ENCODE measurements at regions not wholly inside any gene's neighbourhood (a gene's known extent, or its start where the extent isn't known, plus 50 kb on each side); places are given as distances from the start of the nearest gene placed in this dataset.
"Not testable (repeated sequence)": the region's sequence is repeated elsewhere in the genome, so short reads cannot be mapped to it uniquely, and the experiment has no call there.

DNA sequence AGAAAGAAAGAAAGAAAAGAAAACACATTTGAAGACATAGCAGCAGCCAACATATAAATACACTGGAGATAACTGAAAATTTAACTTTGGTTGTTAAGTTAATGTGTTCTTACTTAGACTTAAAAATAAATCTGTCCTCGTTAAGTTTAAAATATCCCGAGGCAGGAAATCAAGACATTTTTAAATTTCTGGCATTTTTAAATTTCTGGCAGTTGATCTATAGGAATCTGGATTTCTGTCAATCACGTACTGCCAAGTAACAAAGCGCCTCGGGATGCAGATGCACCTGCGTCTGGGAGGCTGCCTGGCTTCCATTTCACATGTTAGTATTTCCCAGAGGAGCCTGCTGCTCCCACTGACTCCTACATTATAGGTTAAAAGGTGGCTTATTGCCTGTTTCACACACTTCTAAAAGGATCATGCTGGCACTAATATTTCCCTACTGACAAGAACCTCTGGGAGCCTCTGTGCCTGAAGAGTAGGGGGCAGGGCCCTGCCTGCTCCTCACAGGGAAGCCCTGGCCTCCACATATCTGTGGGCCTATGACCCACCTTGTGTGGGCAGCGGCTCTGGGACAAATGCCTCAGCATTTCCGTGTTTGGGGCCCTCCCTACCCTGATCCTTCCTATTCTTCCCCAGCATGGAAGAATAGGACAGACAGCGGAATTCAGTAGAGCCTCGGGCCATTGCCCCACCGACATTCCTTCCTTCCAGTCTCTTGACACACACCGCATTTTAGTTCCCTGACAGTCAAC is 62.8 kb upstream of the ATP12A start:
- no peak overlapping the region for H3K9ac ChIP-seq (ENCODE audit: low read depth in 1 of 2, low read length in 2 of 2)
- no peaks in the 10 kb centered on the region for H3K9me3 ChIP-seq (ENCODE audit: control insufficient read depth in 2 of 2, low read length in 2 of 2)
- peaks cover 0 to 4% of the 10 kb centered on the region in 2 donors for H3K4me1 ChIP-seq (ENCODE audit: control insufficient read depth in 2 of 2, insufficient read depth in 2 of 2, low read length in 2 of 2)
- H3K27ac ChIP-seq (ENCODE audit: low read depth in 2 of 2, low read length in 2 of 2): no peak overlapping the region
- H3K27me3 ChIP-seq (ENCODE audit: control insufficient read depth in 2 of 2, insufficient read depth in 2 of 2, low read length in 2 of 2): no peaks in the 10 kb centered on the region
- no peaks in the 10 kb centered on the region for H3K36me3 ChIP-seq (ENCODE audit: control insufficient read depth in 2 of 2, insufficient read depth in 2 of 2, low read length in 2 of 2)
- no peak overlapping the region for H3K4me3 ChIP-seq (ENCODE audit: low read length in 2 of 2)

GRCh38 chr13:24618011-24618955 is 61.9 kb upstream of the ATP12A start:
- H3K27ac ChIP-seq (ENCODE audit: low read depth in 2 of 2, low read length in 2 of 2): peak overlapping the region in 1 of 2 donors; percentile 9
- peaks cover 0 to 4% of the 10 kb centered on the region in 2 donors for H3K4me1 ChIP-seq (ENCODE audit: control insufficient read depth in 2 of 2, insufficient read depth in 2 of 2, low read length in 2 of 2)
- H3K36me3 ChIP-seq (ENCODE audit: control insufficient read depth in 2 of 2, insufficient read depth in 2 of 2, low read length in 2 of 2): no peaks in the 10 kb centered on the region
- H3K4me3 ChIP-seq (ENCODE audit: low read length in 2 of 2): no peak overlapping the region
- H3K9ac ChIP-seq (ENCODE audit: low read depth in 1 of 2, low read length in 2 of 2): no peak overlapping the region
- no peaks in the 10 kb centered on the region for H3K27me3 ChIP-seq (ENCODE audit: control insufficient read depth in 2 of 2, insufficient read depth in 2 of 2, low read length in 2 of 2)
- no peaks in the 10 kb centered on the region for H3K9me3 ChIP-seq (ENCODE audit: control insufficient read depth in 2 of 2, low read length in 2 of 2)

DNA sequence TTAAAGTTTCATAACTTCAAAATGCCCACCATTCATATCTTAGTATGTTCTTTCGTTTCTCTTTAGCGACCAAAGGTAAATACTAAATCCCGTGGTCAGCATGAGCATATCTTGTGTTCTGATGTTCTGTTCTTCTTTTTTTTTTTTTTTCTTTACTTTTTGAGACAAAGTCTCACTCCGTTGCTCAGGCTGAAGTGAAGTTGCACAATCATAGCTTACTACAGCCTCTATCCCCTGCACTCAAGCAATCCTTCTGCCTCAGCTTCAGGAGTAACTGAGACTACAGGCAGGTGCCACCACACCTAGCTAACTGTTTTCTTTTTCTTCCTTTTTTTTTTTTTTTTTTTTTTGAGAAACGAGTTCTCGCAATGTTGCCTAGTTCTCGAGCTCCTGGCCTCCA is 60.9 kb upstream of the ATP12A start:
- Histone ChIP-seq H3K9ac (ENCODE audit: low read depth in 1 of 2, low read length in 2 of 2) (no peak overlapping the region), H3K27me3 (ENCODE audit: control insufficient read depth in 2 of 2, insufficient read depth in 2 of 2, low read length in 2 of 2) (no peaks in the 10 kb centered on the region), H3K9me3 (ENCODE audit: control insufficient read depth in 2 of 2, low read length in 2 of 2) (no peaks in the 10 kb centered on the region), H3K36me3 (ENCODE audit: control insufficient read depth in 2 of 2, insufficient read depth in 2 of 2, low read length in 2 of 2) (no peaks in the 10 kb centered on the region), H3K27ac (ENCODE audit: low read depth in 2 of 2, low read length in 2 of 2) (no peak overlapping the region), H3K4me1 (ENCODE audit: control insufficient read depth in 2 of 2, insufficient read depth in 2 of 2, low read length in 2 of 2) (peaks cover 0 to 4% of the 10 kb centered on the region in 2 donors), H3K4me3 (ENCODE audit: low read length in 2 of 2) (no peak overlapping the region)

- not testable (repeated sequence) for H3K4me3 ChIP-seq (ENCODE audit: low read length in 2 of 2); H3K9ac ChIP-seq (ENCODE audit: low read depth in 1 of 2, low read length in 2 of 2); H3K9me3 ChIP-seq (ENCODE audit: control insufficient read depth in 2 of 2, low read length in 2 of 2); H3K27me3 ChIP-seq (ENCODE audit: control insufficient read depth in 2 of 2, insufficient read depth in 2 of 2, low read length in 2 of 2); H3K36me3 ChIP-seq (ENCODE audit: control insufficient read depth in 2 of 2, insufficient read depth in 2 of 2, low read length in 2 of 2); H3K27ac ChIP-seq (ENCODE audit: low read depth in 2 of 2, low read length in 2 of 2)
- peaks cover 13 to 26% of the 10 kb centered on the region in 2 donors for H3K4me1 ChIP-seq (ENCODE audit: control insufficient read depth in 2 of 2, insufficient read depth in 2 of 2, low read length in 2 of 2)
Observed at GRCh38 chr13:24622481-24623148, 57.6 kb upstream of the ATP12A start.

GRCh38 chr13:24623149-24623665 is 57.0 kb upstream of the ATP12A start:
- H3K4me3 ChIP-seq (ENCODE audit: low read length in 2 of 2): no peak overlapping the region
- H3K27me3 ChIP-seq (ENCODE audit: control insufficient read depth in 2 of 2, insufficient read depth in 2 of 2, low read length in 2 of 2): no peaks in the 10 kb centered on the region
- H3K9me3 ChIP-seq (ENCODE audit: control insufficient read depth in 2 of 2, low read length in 2 of 2): no peaks in the 10 kb centered on the region
- H3K4me1 ChIP-seq (ENCODE audit: control insufficient read depth in 2 of 2, insufficient read depth in 2 of 2, low read length in 2 of 2): peaks cover 13 to 31% of the 10 kb centered on the region in 2 donors
- no peak overlapping the region for H3K9ac ChIP-seq (ENCODE audit: low read depth in 1 of 2, low read length in 2 of 2)
- H3K36me3 ChIP-seq (ENCODE audit: control insufficient read depth in 2 of 2, insufficient read depth in 2 of 2, low read length in 2 of 2): no peaks in the 10 kb centered on the region
- no peak overlapping the region for H3K27ac ChIP-seq (ENCODE audit: low read depth in 2 of 2, low read length in 2 of 2)

- H3K4me3 ChIP-seq (ENCODE audit: low read length in 2 of 2): no peak overlapping the region
- H3K27ac ChIP-seq (ENCODE audit: low read depth in 2 of 2, low read length in 2 of 2): peak overlapping the region; percentile 36 to 54
- H3K9me3 ChIP-seq (ENCODE audit: control insufficient read depth in 2 of 2, low read length in 2 of 2): no peaks in the 10 kb centered on the region
- H3K36me3 ChIP-seq (ENCODE audit: control insufficient read depth in 2 of 2, insufficient read depth in 2 of 2, low read length in 2 of 2): no peaks in the 10 kb centered on the region
- H3K9ac ChIP-seq (ENCODE audit: low read depth in 1 of 2, low read length in 2 of 2): no peak overlapping the region
- no peaks in the 10 kb centered on the region for H3K27me3 ChIP-seq (ENCODE audit: control insufficient read depth in 2 of 2, insufficient read depth in 2 of 2, low read length in 2 of 2)
- H3K4me1 ChIP-seq (ENCODE audit: control insufficient read depth in 2 of 2, insufficient read depth in 2 of 2, low read length in 2 of 2): peaks cover 13 to 29% of the 10 kb centered on the region in 2 donors
Observed at GRCh38 chr13:24624363-24624762, 55.8 kb upstream of the ATP12A start.

DNA sequence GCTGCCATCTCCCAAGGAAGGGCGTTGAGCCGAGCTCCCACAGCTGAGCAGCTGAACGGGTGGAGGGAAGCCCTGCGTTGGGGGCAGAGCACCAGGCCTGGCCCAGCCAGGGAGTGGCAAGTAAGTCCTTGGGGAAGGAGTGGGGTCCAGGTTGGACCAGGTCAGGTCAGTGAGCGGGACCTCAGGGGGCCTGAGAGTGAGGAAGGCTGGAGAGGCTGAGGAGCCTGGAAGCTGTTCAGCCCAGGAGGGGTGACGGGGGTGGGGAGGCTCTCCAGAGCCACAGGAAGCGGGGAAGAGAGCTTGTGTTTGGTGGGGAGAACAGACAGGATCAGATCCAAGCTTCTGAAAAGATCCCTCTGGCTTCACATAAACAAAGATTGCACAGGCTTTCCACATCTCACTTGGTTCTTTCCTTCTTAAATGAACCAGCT is 55.4 kb upstream of the ATP12A start:
- Histone ChIP-seq H3K9me3 (ENCODE audit: control insufficient read depth in 2 of 2, low read length in 2 of 2) (no peaks in the 10 kb centered on the region), H3K4me3 (ENCODE audit: low read length in 2 of 2) (no peak overlapping the region), H3K27me3 (ENCODE audit: control insufficient read depth in 2 of 2, insufficient read depth in 2 of 2, low read length in 2 of 2) (no peaks in the 10 kb centered on the region), H3K36me3 (ENCODE audit: control insufficient read depth in 2 of 2, insufficient read depth in 2 of 2, low read length in 2 of 2) (no peaks in the 10 kb centered on the region), H3K27ac (ENCODE audit: low read depth in 2 of 2, low read length in 2 of 2) (peak overlapping the region; percentile 36 to 54), H3K4me1 (ENCODE audit: control insufficient read depth in 2 of 2, insufficient read depth in 2 of 2, low read length in 2 of 2) (peaks cover 13 to 29% of the 10 kb centered on the region in 2 donors), H3K9ac (ENCODE audit: low read depth in 1 of 2, low read length in 2 of 2) (no peak overlapping the region)

DNA sequence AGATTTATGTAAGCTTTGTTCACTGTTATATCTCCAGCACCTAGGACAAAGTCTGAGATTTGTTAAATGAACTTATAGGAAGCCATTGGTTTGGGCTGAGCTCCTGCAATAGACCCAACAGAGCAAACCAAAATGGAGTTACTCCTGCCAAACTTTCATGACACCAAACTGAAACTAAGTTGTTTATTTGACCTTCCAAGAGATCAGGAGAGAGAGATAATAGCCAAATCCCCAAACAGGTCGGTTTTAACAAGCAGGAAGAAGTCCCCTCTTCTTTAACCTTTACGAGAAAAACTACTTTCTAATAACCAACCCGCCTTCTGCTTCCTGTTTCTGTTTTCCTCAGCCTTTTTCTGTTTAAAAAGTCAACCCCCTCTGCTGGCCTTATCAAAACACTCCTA is 54.9 kb upstream of the ATP12A start:
- Histone ChIP-seq H3K4me3 (ENCODE audit: low read length in 2 of 2) (no peak overlapping the region), H3K9ac (ENCODE audit: low read depth in 1 of 2, low read length in 2 of 2) (no peak overlapping the region), H3K27ac (ENCODE audit: low read depth in 2 of 2, low read length in 2 of 2) (peak overlapping the region; percentile 19 to 57), H3K4me1 (ENCODE audit: control insufficient read depth in 2 of 2, insufficient read depth in 2 of 2, low read length in 2 of 2) (peaks cover 13 to 29% of the 10 kb centered on the region in 2 donors), H3K27me3 (ENCODE audit: control insufficient read depth in 2 of 2, insufficient read depth in 2 of 2, low read length in 2 of 2) (no peaks in the 10 kb centered on the region), H3K36me3 (ENCODE audit: control insufficient read depth in 2 of 2, insufficient read depth in 2 of 2, low read length in 2 of 2) (no peaks in the 10 kb centered on the region), H3K9me3 (ENCODE audit: control insufficient read depth in 2 of 2, low read length in 2 of 2) (no peaks in the 10 kb centered on the region)

- Histone ChIP-seq H3K9ac (ENCODE audit: low read depth in 1 of 2, low read length in 2 of 2) (no peak overlapping the region), H3K27me3 (ENCODE audit: control insufficient read depth in 2 of 2, insufficient read depth in 2 of 2, low read length in 2 of 2) (no peaks in the 10 kb centered on the region), H3K4me3 (ENCODE audit: low read length in 2 of 2) (no peak overlapping the region), H3K9me3 (ENCODE audit: control insufficient read depth in 2 of 2, low read length in 2 of 2) (no peaks in the 10 kb centered on the region), H3K27ac (ENCODE audit: low read depth in 2 of 2, low read length in 2 of 2) (peak overlapping the region; percentile 25 to 57), H3K36me3 (ENCODE audit: control insufficient read depth in 2 of 2, insufficient read depth in 2 of 2, low read length in 2 of 2) (no peaks in the 10 kb centered on the region), H3K4me1 (ENCODE audit: control insufficient read depth in 2 of 2, insufficient read depth in 2 of 2, low read length in 2 of 2) (peaks cover 13 to 35% of the 10 kb centered on the region in 2 donors)
Observed at GRCh38 chr13:24625870-24626849, 54.0 kb upstream of the ATP12A start.
